ENCODE measurements at regions not wholly inside any gene's neighbourhood (a gene's known extent, or its start where the extent isn't known, plus 50 kb on each side); places are given as distances from the start of the nearest gene placed in this dataset.
"Not testable (repeated sequence)": the region's sequence is repeated elsewhere in the genome, so short reads cannot be mapped to it uniquely, and the experiment has no call there.

DNA sequence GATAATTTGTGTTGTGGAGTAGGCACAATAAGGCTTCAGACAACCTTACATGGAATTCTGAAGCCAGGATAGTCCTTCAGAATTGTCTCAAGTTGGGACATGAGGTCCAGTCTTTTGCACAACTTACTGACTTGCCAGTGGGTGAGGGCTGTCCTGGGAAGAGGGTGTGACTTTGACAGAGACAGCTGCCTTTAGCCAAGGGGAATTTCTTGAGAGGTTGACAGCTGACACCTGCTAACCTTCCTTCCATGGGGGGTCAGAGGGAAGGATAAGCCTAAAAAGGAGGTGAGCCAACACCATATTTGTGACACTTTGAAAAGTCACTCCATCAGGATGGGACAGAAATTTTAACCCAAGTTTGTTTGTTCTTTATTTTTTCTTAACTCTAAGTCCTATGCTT lies 907.8 kb upstream of the CRIM1 start:
- no peaks in the 10 kb centered on the region for H3K9me3 ChIP-seq
- no peaks in the 10 kb centered on the region for H3K4me1 ChIP-seq
- H3K4me3 ChIP-seq: no peak overlapping the region
- H3K36me3 ChIP-seq: no peaks in the 10 kb centered on the region
- TF ChIP-seq, protein P1, sequence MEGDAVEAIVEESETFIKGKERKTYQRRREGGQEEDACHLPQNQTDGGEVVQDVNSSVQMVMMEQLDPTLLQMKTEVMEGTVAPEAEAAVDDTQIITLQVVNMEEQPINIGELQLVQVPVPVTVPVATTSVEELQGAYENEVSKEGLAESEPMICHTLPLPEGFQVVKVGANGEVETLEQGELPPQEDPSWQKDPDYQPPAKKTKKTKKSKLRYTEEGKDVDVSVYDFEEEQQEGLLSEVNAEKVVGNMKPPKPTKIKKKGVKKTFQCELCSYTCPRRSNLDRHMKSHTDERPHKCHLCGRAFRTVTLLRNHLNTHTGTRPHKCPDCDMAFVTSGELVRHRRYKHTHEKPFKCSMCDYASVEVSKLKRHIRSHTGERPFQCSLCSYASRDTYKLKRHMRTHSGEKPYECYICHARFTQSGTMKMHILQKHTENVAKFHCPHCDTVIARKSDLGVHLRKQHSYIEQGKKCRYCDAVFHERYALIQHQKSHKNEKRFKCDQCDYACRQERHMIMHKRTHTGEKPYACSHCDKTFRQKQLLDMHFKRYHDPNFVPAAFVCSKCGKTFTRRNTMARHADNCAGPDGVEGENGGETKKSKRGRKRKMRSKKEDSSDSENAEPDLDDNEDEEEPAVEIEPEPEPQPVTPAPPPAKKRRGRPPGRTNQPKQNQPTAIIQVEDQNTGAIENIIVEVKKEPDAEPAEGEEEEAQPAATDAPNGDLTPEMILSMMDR (IDR thresholded peaks at IDR 0.05): no peak
- no peak for TF ChIP-seq POLR2A (IDR thresholded peaks at IDR 0.05)
- DNase-seq: no peak
- no peak overlapping the region for H3K27ac ChIP-seq
- no peaks in the 10 kb centered on the region for H3K27me3 ChIP-seq

- H3K4me3 ChIP-seq: no peak overlapping the region
- no peak for DNase-seq
- H3K9me3 ChIP-seq: no peaks in the 10 kb centered on the region
- H3K27ac ChIP-seq: no peak overlapping the region
- H3K27me3 ChIP-seq: no peaks in the 10 kb centered on the region
- no peaks in the 10 kb centered on the region for H3K4me1 ChIP-seq
- no peaks in the 10 kb centered on the region for H3K36me3 ChIP-seq
- TF ChIP-seq, protein P1 (IDR thresholded peaks at IDR 0.05): no peak
- no peak for TF ChIP-seq POLR2A (IDR thresholded peaks at IDR 0.05)
These were observed 908.4 kb upstream of the CRIM1 start for GRCh38 chr2:35447215-35447614.

DNA sequence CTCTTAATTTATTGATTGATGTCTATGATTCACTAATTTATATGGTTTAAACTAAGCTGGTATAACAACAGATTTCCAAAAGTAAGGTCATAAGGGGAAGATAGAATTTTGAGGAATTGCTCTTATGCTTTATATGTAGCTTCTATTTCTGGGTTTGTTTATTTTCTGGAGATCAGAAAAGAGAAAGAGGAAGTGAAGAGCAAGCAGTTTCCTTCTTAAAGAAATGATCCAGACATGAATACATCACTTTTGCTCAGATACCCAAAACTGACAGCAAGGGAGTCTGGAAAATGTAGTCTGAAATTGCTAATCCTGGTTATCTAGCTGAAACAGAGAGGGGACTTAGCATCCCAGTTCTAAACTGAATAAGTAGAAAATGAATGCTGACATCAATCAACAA lies 912.5 kb upstream of the CRIM1 start:
- TF ChIP-seq, protein P1 (IDR thresholded peaks at IDR 0.05): no peak
- no peak for TF ChIP-seq POLR2A (IDR thresholded peaks at IDR 0.05)
- Histone ChIP-seq H3K27ac (no peak overlapping the region), H3K9me3 (no peaks in the 10 kb centered on the region), H3K4me3 (no peak overlapping the region), H3K27me3 (no peaks in the 10 kb centered on the region), H3K36me3 (no peaks in the 10 kb centered on the region), H3K4me1 (no peaks in the 10 kb centered on the region)
- DNase-seq: no peak

DNA sequence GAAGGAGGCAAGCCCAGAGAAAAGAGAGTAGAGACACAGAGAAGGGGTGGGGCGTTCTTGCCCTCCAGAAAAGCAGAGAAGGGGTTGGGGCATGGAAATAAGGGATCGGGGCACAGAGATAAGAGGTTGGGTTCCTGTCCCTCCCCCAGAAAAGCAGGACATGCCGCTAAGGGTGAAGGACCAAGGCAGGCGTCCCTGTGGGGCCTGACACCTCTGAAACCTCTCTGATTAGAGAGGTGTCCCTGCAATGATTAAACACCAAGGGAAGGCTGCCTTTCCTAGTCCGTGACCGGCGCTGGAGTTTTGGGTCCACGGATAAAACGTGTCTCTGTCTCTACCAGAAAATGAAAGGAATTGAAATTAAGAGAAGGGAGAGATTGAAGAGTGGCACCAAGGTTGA lies 914.0 kb upstream of the CRIM1 start:
- H3K27me3 ChIP-seq, H3K4me1 ChIP-seq, H3K36me3 ChIP-seq, H3K27ac ChIP-seq, DNase-seq, H3K9me3 ChIP-seq, H3K4me3 ChIP-seq: not testable (repeated sequence)

- not testable (repeated sequence) for H3K4me1 ChIP-seq, DNase-seq, H3K4me3 ChIP-seq, H3K27ac ChIP-seq, H3K36me3 ChIP-seq, H3K9me3 ChIP-seq, H3K27me3 ChIP-seq
These were observed 915.3 kb upstream of the CRIM1 start for GRCh38 chr2:35440308-35440707.

DNA sequence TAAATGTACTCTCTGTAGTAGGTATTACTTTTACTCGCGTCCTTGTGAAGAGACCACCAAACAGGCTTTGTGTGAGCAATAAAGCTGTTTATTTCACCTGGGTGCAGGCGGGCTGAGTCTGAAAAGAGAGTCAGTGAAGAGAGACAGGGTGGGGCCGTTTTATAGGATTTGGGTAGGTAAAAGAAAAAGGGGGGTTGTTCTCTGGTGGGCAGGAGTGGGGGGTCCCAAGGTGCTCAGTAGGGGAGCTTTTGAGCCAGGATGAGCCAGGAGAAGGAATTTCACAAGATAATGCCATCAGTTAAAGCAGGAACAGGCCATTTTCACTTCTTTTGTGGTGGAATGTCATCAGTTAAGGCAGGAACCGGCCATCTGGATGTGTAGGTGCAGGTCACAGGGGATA lies 918.7 kb upstream of the CRIM1 start:
- not testable (repeated sequence) for H3K27ac ChIP-seq, DNase-seq, H3K36me3 ChIP-seq, H3K9me3 ChIP-seq, H3K4me3 ChIP-seq, H3K27me3 ChIP-seq, H3K4me1 ChIP-seq

DNA sequence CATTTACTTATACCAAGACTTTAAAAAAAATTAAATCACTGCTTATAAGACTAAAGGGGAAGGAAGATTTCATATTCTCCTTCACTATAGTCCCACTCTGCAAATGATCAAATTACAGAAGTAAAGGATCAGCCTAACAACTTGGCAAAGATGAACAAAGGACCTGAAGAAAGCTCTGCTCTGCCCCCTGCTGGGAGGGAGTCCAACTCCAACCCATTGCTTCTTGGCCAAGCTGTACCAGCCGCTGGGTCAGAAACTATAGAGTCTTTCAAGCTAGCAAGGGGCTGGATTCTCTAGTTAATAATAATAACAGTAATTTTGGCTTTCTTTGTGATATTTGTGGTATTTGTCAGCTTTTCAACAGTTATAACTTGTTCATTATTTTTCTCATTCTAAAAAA lies 927.0 kb upstream of the CRIM1 start:
- no peak overlapping the region for H3K27ac ChIP-seq
- no peaks in the 10 kb centered on the region for H3K4me1 ChIP-seq
- no peaks in the 10 kb centered on the region for H3K36me3 ChIP-seq
- no peaks in the 10 kb centered on the region for H3K9me3 ChIP-seq
- no peak for DNase-seq
- no peaks in the 10 kb centered on the region for H3K27me3 ChIP-seq
- no peak overlapping the region for H3K4me3 ChIP-seq
- no peak for TF ChIP-seq POLR2A (IDR thresholded peaks at IDR 0.05)
- TF ChIP-seq, protein P1 (IDR thresholded peaks at IDR 0.05): peak in 2 of 6 experiments; percentile 7 to 14
